NB4 (cell line): ENCODE measurements at regions not wholly inside any gene's neighbourhood (a gene's known extent, or its start where the extent isn't known, plus 50 kb on each side); places are given as distances from the start of the nearest gene placed in this dataset.

Experiments
- TF ChIP-seq, protein P1 (sequence below): IDR thresholded peaks from 2 replicates; pipeline ENCODE4 v1.6.1; 2011; ENCODE audit warnings: low read depth, low read length
- TF ChIP-seq, protein P2 (sequence below): IDR thresholded peaks from one replicate; pipeline ENCODE4 v1.5.1; 2012; ENCODE audit warnings: low read depth, low read length

DNA sequence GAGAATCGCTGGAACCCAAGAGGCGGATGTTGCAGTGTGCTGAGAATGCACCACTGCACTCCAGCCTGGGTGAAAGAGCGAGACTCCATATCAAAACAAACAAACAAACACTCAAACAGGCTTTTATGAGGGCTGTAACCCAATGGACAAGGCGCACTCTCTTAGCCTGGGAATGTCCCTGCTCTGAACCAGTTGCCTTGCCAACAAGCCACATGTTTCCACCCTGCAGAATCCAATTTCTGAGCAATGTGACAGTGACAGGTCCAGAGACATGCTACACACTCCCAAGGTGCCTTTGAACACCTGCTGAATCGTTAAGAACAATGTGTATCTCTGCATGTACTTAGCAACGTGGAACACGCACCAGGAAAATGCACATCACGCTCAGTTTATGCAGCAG lies 186.8 kb upstream of the AUTS2 start:
- TF ChIP-seq, protein P1, sequence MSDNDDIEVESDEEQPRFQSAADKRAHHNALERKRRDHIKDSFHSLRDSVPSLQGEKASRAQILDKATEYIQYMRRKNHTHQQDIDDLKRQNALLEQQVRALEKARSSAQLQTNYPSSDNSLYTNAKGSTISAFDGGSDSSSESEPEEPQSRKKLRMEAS = no peak
- TF ChIP-seq, protein P2, sequence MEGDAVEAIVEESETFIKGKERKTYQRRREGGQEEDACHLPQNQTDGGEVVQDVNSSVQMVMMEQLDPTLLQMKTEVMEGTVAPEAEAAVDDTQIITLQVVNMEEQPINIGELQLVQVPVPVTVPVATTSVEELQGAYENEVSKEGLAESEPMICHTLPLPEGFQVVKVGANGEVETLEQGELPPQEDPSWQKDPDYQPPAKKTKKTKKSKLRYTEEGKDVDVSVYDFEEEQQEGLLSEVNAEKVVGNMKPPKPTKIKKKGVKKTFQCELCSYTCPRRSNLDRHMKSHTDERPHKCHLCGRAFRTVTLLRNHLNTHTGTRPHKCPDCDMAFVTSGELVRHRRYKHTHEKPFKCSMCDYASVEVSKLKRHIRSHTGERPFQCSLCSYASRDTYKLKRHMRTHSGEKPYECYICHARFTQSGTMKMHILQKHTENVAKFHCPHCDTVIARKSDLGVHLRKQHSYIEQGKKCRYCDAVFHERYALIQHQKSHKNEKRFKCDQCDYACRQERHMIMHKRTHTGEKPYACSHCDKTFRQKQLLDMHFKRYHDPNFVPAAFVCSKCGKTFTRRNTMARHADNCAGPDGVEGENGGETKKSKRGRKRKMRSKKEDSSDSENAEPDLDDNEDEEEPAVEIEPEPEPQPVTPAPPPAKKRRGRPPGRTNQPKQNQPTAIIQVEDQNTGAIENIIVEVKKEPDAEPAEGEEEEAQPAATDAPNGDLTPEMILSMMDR = no peak
